Dedifferentiated amniotic fluid mesenchymal stem cell (primary cell): ENCODE measurements at regions not wholly inside any gene's neighbourhood (a gene's known extent, or its start where the extent isn't known, plus 50 kb on each side); places are given as distances from the start of the nearest gene placed in this dataset.

Experiments used
- DNase-seq: peaks from one replicate; pipeline ENCODE4 v3.0.0-alpha.2; 2016; ENCODE audit errors: extremely low spot score

DNA sequence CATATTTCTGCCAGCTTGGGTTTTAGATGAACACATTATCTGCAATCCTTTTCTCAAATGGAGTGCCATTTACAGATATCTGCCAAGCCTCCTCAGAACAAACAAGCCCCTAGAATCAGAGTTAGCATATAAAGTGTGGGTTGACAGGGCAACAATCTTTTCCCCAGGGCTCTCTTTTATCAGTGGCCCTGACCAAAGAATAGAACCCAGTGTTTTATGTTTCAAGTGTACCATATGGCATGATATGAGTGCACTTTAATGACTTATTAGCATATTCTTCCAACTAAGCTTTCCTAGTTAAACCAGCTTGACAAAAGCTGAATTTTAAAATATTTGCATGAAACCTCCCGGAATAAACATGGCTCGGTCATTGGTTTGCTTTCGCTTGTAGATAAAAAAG lies 57.3 kb downstream of the EVX1 start:
- DNase-seq, result no peak

DNA sequence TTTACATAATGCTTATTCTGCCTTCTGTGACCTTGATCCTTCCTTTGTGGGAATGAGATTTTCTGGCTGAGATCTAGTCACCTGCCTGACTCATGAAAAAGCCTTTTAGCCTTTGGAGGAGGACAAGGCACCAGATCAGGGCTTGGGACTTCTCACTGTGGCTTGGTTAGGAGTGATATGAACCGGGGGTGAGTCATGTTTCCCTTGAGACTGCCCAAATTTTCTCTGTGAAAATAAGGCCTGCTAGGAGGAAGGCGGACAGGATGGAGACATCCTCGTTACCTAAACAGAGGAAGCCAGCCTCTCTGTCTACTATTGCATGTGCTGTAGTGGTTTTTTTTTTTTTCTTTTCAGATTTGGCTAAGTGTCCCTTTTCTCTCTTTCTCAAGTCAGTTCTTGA lies 57.8 kb downstream of the EVX1 start:
- DNase-seq, result no peak

GRCh38 chr7:27302590-27302989 lies 60.0 kb downstream of the EVX1 start:
- DNase-seq, result no peak

DNA sequence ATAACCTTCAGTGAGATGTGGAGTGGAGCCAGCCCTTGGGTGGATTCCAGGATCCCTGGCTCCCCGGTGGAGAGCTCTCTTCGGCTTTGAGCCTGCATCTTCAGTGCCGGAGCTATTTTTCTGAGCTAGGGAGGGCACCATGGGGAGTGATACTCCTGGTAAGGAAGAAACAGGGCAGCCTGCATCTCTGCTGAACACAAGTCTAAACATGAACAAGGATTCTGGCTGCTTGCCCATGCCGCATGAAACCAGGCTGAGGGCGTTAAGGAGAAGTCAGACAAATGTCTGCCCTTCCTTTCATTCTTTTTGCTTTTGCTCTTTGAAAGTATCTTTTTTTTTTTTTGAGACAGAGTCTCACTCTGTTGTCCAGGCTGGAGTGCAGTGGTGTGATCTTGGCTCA lies 60.4 kb downstream of the EVX1 start:
- no peak for DNase-seq

DNA sequence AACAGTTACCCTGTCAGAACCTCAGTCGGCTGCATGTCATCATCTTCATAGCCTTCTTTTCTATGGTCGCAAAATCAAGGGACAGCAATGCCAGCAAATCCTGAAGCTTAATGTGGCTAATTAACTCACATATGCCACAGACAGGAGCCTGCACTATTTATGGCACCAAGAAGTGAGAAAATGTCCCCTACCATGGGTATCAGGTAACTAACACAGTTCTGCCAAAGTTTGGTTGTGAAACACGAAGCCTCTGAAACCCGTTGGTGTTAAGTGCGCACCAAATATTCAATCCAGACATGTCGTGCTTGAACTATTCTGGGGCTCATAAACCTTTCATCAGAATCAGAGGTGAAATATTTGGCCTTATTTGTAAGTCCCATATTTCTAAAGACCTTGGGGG lies 63.3 kb downstream of the EVX1 start:
- no peak for DNase-seq

DNA sequence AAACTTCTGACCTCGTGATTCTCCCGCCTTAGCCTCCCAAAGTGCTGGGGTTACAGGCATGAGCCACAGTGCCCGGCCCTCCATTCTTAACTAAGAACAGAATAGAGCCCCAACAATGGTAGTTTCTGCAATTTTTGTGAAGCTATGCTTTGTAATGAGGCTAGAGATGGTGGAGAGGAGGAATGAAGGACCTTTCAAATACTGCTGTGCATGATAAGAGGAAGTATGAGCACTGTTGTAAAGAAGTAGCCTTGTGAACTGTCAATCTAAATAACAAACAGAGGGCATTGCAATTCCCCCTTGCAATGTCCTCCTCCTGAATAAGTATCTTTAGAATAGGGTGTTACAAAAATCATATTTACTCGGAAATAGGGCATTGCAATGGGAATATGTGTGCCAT lies 70.2 kb downstream of the EVX1 start:
- no peak for DNase-seq

DNA sequence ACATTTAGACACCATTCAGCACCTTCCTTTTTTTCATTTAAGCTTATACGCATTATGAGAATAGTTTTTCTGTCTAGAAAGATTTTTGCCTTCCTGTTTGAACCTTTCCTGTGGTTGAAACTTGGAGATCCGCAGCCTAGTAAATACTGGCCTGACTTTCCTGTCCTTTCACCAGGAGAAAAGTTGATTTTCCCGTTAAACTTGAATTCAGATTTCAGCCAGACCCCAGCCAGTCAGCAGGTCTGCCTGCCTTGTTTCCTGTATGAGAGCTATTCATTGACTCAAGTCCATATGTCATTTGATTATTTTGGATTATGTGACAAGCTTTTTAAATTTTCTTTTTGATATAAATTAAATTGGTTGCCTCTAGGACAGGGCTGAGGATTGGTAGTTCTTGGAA lies 71.5 kb downstream of the EVX1 start:
- no peak for DNase-seq

DNA sequence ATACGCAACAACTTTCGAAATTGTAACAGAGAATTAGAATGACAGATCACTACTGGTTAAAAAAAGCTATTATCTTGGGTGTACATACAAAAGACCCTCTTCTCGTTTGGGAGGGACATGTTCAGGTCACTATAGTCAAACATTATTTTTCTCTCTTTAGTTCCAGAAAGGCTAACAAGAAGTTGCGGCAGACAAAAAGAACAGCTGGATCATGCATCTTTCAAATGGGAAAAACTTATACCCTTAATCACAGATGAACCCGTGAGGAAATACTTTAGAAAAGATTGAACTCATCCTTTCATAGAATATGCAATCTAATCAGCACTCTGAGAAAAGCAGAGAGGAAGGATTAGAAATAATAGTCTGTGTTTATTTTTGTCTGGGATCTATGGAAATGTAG lies 72.5 kb downstream of the EVX1 start:
- no peak for DNase-seq

DNA sequence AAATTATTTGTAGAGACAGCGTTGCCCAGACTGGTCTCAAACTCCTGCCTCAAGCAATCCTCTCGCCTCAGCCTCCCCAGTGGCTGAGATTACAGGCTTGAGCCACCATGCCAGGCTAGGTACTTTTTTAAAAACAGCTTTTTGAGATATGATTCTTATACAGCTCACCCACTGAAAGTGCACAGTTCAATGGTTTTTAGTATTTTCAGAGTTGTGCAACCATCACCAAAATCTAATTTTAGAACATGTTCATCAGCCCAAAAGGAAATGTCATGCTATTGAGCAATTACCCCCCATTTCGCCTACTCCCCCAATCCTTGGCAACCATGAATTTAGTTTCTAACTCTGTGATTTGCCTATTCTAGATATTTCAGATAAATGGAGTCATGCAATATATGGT lies 73.7 kb downstream of the EVX1 start:
- no peak for DNase-seq

DNA sequence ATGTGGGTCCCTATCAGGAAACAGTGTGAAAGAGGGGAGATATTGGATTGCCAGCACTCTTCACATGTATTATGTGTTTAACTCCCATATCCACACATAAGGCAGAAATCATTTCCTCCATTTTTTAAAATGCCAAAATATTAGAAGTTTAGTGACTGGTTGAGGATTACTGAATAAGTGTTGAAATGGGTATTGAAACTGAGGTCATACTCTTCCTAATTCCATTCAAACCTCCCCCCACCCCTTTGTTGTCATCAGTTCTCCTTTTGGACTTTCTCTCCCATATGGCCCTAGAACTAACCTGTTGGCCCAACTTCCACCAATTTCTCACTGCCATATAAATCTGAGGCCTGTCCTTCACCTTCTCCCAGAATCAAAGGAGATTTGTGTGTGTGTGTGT lies 81.6 kb downstream of the EVX1 start:
- no peak for DNase-seq

DNA sequence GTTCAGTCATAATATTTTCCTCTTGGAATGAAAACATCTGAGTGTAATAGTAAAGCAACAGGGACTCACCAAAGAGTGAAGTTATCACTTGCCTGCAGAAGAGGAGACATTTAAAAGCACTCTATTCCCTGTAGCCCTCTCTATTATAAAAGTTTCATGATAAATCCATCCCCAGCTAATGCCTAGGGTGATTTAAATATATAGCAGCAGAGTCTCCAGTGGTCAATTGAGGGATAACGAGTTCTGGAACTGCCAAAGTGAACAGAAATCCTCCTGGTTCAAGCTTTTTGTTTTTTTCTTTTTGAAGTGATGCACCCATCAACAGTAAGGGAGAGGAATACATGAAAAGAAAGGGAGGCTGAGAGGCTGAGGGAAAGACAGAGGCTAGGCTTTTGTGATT lies 87.3 kb downstream of the EVX1 start:
- no peak for DNase-seq

GRCh38 chr7:27339478-27339877 lies 96.9 kb downstream of the EVX1 start:
- no peak for DNase-seq

DNA sequence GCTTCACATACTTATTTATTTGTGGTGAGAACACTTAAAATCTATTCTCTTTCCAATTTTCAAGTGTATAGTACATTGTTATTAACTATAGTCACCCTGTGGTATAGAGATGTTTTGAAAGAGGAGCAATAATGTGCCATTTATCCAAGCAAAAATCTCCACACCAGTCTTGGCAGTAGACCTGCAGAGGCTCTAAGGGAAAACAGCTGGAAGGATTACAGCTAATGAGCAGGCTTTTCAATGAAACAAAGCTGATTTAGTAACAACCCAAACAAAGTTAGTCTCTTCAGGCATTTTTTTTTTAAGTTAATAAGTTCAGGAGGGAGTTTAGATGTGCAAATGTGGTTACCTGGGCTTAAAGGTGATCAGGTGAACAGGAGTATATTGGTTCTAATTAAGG lies 101.9 kb downstream of the EVX1 start:
- no peak for DNase-seq

GRCh38 chr7:27345164-27345887 lies 102.7 kb downstream of the EVX1 start:
- DNase-seq, result no peak

GRCh38 chr7:27345997-27346396 lies 103.4 kb downstream of the EVX1 start:
- DNase-seq, result no peak

GRCh38 chr7:27346531-27347275 lies 104.1 kb downstream of the EVX1 start:
- no peak for DNase-seq

DNA sequence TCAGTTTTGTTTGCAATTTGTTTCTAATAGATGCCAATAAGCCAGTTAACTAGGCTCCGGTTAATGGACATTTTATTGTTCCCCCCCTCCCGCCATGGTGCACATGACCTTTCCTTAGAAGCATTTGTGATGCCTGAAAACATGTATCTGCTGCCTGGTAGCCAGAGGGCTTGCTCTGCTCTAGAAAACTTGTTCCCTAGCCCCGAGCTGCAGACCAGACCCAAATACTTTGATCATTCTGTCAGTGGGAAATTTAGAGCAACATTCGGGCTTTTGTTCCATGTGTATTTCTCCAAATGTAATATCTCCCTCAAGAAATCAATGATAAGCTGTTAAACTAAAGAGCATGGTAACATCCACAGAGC lies 104.7 kb downstream of the EVX1 start:
- DNase-seq, result no peak

DNA sequence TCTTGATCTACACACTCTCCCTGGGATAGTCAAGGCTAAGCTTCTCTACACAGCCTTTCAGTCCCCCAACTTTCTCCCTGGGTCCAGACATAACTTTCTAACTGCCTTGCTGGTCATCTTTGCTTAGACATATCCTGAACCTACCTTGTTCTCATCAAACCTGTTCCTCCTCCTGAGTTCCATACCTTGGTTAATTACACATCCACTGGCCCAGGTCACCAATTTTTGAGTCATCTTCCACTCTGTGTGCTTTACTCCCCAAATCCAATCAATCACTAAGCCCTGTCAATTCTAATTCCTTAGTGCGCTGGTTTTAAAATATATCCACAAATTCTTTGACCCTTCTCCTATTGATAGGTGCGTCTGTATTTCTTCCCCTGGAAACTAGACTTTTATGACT lies 107.0 kb downstream of the EVX1 start:
- DNase-seq, result no peak

- no peak for DNase-seq
These were observed 108.5 kb downstream of the EVX1 start for GRCh38 chr7:27351137-27351536.

- no peak for DNase-seq
These were observed 109.2 kb downstream of the EVX1 start for GRCh38 chr7:27351786-27352185.

DNA sequence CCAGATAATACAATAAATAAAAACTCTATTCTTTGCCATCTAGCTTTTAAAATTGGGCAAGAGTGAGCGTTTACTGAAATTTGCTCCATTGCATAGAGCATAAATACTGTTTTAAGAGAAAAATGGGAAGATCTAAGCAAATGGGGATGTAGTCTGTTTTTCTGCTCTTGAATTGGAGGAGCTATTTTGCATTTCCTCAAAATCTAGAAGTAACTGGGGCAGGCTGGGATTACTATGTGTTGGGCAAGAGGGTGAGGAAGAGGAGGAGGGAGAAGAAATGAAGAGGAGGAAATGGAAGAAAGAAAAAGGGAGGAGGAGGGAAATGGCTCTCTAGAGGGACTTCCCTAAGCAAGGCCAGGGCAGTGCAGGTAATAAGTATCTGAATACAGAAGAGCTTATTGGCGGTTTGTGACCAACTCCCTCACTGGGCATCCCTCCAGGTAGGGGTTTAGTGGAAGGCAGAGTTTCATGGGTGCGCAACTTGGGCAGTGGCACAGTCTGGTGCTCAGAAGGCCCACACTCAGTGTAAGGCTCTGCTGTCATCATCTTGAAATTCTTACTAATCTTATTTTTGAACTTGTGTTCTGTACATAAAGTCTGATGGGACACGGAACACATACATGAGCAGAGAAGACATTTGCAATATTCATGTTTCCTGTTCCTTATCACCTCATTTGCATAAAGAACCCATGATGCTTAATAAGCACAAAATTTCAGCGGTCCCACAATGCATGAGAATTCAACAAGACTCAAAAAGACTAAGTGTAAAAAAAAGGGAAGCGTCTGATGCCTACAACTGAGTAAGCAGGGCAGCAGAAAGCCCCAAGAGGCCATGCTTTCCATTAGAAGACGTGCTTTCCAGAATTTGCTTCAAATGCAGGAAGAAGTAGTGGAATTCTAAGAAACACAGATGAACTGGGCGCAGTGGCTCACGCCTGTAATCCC lies 116.9 kb downstream of the EVX1 start:
- DNase-seq, result no peak

- no peak for DNase-seq
These were observed 118.9 kb downstream of the EVX1 start for GRCh38 chr7:27361522-27361921.

- no peak for DNase-seq
These were observed 119.4 kb downstream of the EVX1 start for GRCh38 chr7:27362026-27362425.
